HepG2 (cell line): ENCODE measurements at regions not wholly inside any gene's neighbourhood (a gene's known extent, or its start where the extent isn't known, plus 50 kb on each side); places are given as distances from the start of the nearest gene placed in this dataset.

Source experiments
- ATAC-seq: fragments of 200-7000 bp; cut with Tn5 transposase; 3 replicates; pipeline ENCODE4 v1.9.1; 2020; ENCODE audit warnings: mild to moderate bottlenecking, moderate library complexity
- BruUV-seq: library from RNA; stranded (reverse); fragments of 400-500 nt; replicated peaks from 2 replicates; lab custom pipeline; 2021; lab: Mats Ljungman, UMichigan
- CTCF ChIA-PET: fragments of 300-600 bp; formaldehyde crosslinking; extraction: SDS; loops from one replicate; lab custom pipeline; 2021; ENCODE audit warnings: low total read pairs, inconsistent platforms, low intra/inter-chr PET ratio; lab: Yijun Ruan, JAX
- POLR2A ChIA-PET: fragments of 350-600 bp; sonication (Branson Sonifier 250); formaldehyde crosslinking; loops from one replicate; lab custom pipeline; 2020; ENCODE audit warnings: antibody characterized with exemption, inconsistent platforms; lab: Yijun Ruan, JAX
- DNase-seq: peaks from one replicate; pipeline ENCODE4 v3.0.0-alpha.2; 2015; ENCODE audit warnings: low spot score
- FAIRE-seq: peaks from 3 replicates; lab custom pipeline; 2011; peaks lifted over from hg19 to GRCh38; lab: Jason Lieb, UNC
- H2AFZ ChIP-seq: one replicate; pipeline ENCODE4 v1.6.1; 2011; ENCODE audit warnings: low read length, inconsistent platforms
- H3K27ac ChIP-seq: fragments of 300-600 bp; 3 replicates; pipeline ENCODE4 v1.8.0; 2011; ENCODE audit warnings: mixed run types, mild to moderate bottlenecking, mixed read lengths, low read length, inconsistent platforms; ENCODE audit not compliant: insufficient read depth; ENCODE audit errors: extremely low read length
- H3K27me3 ChIP-seq, 2 experiments: fragments of 200-600 bp in 1 of 2; 2 replicates in 1 of 2; 3 replicates in 1 of 2; pipeline versions ENCODE4 v1.6.0 to v1.8.0; 2011; ENCODE audit warnings: low read length in 2 of 2, mild to moderate bottlenecking in 2 of 2, moderate library complexity in 2 of 2, inconsistent platforms in 1 of 2; ENCODE audit not compliant: insufficient read depth in 2 of 2, control insufficient read depth in 1 of 2
- H3K36me3 ChIP-seq, 2 experiments: fragments of 200-600 bp in 1 of 2; replicated peaks in 1 of 2; 2 replicates in 1 of 2; 3 replicates in 1 of 2; pipeline versions ENCODE4 v1.5.1 to v1.8.0; 2011; ENCODE audit warnings: low read length in 2 of 2, inconsistent platforms in 1 of 2; ENCODE audit not compliant: insufficient read depth in 2 of 2, control insufficient read depth in 1 of 2
- H3K4me1 ChIP-seq: 2 replicates; pipeline ENCODE4 v1.5.1; 2012; ENCODE audit warnings: low read length, inconsistent platforms; ENCODE audit not compliant: insufficient read depth
- H3K4me2 ChIP-seq: 2 replicates; pipeline ENCODE4 v1.6.0; 2011; ENCODE audit warnings: low read depth, low read length, inconsistent platforms
- H3K4me3 ChIP-seq, 3 experiments: fragments of 200-600 bp in 1 of 3; sonication (generic), shearing (Covaris generic) in 1 of 3; replicated peaks in 1 of 3; 2 replicates each; pipeline ENCODE4 v1.5.1; 2011 to 2016; ENCODE audit warnings: low read length in 3 of 3, inconsistent platforms in 2 of 3, low read depth in 2 of 3, mild to moderate bottlenecking in 2 of 3, control low read depth in 1 of 3, mixed read lengths in 1 of 3; ENCODE audit not compliant: insufficient read depth in 1 of 3
- H3K79me2 ChIP-seq: one replicate; pipeline ENCODE4 v1.6.1; 2011; ENCODE audit warnings: low read length, inconsistent platforms; ENCODE audit not compliant: insufficient read depth
- H3K9ac ChIP-seq: 2 replicates; pipeline ENCODE4 v1.6.0; 2011; ENCODE audit warnings: mild to moderate bottlenecking, low read depth, low read length, inconsistent platforms; ENCODE audit not compliant: insufficient read depth
- H3K9me3 ChIP-seq: 2 replicates; pipeline ENCODE4 v1.5.1; 2012; ENCODE audit warnings: mild to moderate bottlenecking, low read length
- H4K20me1 ChIP-seq: 2 replicates; pipeline ENCODE4 v1.6.0; 2011; ENCODE audit warnings: inconsistent platforms, mild to moderate bottlenecking, low read length, moderate library complexity; ENCODE audit not compliant: insufficient read depth
- HINFP ChIP-seq: sonication (generic); formaldehyde crosslinking; IDR thresholded peaks from 2 replicates; pipeline ENCODE4 v1.4.0; 2020; ENCODE audit warnings: low read depth, mild to moderate bottlenecking, missing genetic modification reagents
- MXD4 ChIP-seq: IDR thresholded peaks from 2 replicates; pipeline ENCODE4 v1.6.1; 2016; ENCODE audit warnings: mild to moderate bottlenecking, missing biosample characterization, missing genetic modification reagents
- MXI1 ChIP-seq: IDR thresholded peaks from 3 replicates; pipeline ENCODE4 v1.6.1; 2012; ENCODE audit warnings: low read depth, low read length, inconsistent platforms, borderline replicate concordance
- PRMT3 ChIP-seq: sonication (generic); formaldehyde crosslinking; IDR thresholded peaks from 2 replicates; pipeline ENCODE4 v1.8.1; 2022; ENCODE audit warnings: low read depth, mild to moderate bottlenecking, moderate library complexity, missing genetic modification reagents, borderline replicate concordance
- SCMH1 ChIP-seq: sonication (generic); formaldehyde crosslinking; IDR thresholded peaks from 2 replicates; pipeline ENCODE4 v1.9.0; 2021; ENCODE audit warnings: missing genetic modification reagents, mild to moderate bottlenecking, borderline replicate concordance
- SYNCRIP ChIP-seq: fragments of 200-400 bp; formaldehyde crosslinking; IDR thresholded peaks from 2 replicates; pipeline ENCODE4 v1.6.1; 2018; ENCODE audit warnings: mild to moderate bottlenecking, low read depth, low read length; ENCODE audit not compliant: insufficient read depth
- TBL1XR1 ChIP-seq: fragments of 150-350 bp; IDR thresholded peaks from 2 replicates; pipeline ENCODE4 v1.6.1; 2014; ENCODE audit warnings: borderline replicate concordance, low read length; ENCODE audit not compliant: partially characterized antibody
- U2AF2 ChIP-seq: fragments of 200-400 bp; formaldehyde crosslinking; IDR thresholded peaks from 2 replicates; pipeline ENCODE4 v1.6.1; 2017; ENCODE audit warnings: low read depth, mild to moderate bottlenecking, low read length
- ZFP62 ChIP-seq: sonication (generic); formaldehyde crosslinking; IDR thresholded peaks from 2 replicates; pipeline ENCODE4 v1.4.0; 2020; ENCODE audit warnings: missing genetic modification reagents
- ZIK1 ChIP-seq: sonication (generic); formaldehyde crosslinking; IDR thresholded peaks from 2 replicates; pipeline ENCODE4 v1.5.0; 2020; ENCODE audit warnings: mild to moderate bottlenecking, low read depth, missing genetic modification reagents, borderline replicate concordance
- WGBS: methylation state at CpG from one replicate; pipeline ENCODE4 v1.1.6; 2017; ENCODE audit warnings: low lambda C conversion rate; 5-methylcytosine and 5-hydroxymethylcytosine counted together
- in situ Hi-C: cut with HindIII; loops from 2 replicates; pipeline ENCODE4 v1.10.0; 2017; ENCODE audit warnings: low pct_unique_long_range_greater_than_20kb; ENCODE audit not compliant: extremely low pct_ligation_motif_present
- intact Hi-C: fragments of 100-400 bp; cut with micrococcal nuclease; formaldehyde crosslinking; loops from one replicate; pipeline ENCODE4 v1.10.0; 2022; ENCODE audit not compliant: unreplicated experiment

GRCh38 chr15:93557696-93558095, 468.7 kb upstream of the RGMA start:
- no peak for TF ChIP-seq PRMT3 (CRISPR knock-in tag)
- no peak for TF ChIP-seq SCMH1 (CRISPR knock-in tag)
- no peak for TF ChIP-seq ZIK1
- TF ChIP-seq ZFP62 (CRISPR knock-in tag), result no peak
- TF ChIP-seq TBL1XR1, result no peak
- TF ChIP-seq HINFP, result no peak
- no peak for TF ChIP-seq U2AF2
- no peak for TF ChIP-seq SYNCRIP
- no peak for TF ChIP-seq MXI1
- TF ChIP-seq MXD4 (CRISPR knock-in tag), result no peak
- no TSS peak for BruUV-seq
- FAIRE-seq (no peak), DNase-seq (no peak), ATAC-seq (no peak)
- POLR2A ChIA-PET, result no interaction called here
- H4K20me1 ChIP-seq, result no peaks in the 10 kb centered on the region
- H3K79me2 ChIP-seq, result no peaks in the 10 kb centered on the region
- no peak overlapping the region for H3K4me2 ChIP-seq
- no peaks in the 10 kb centered on the region for H3K9me3 ChIP-seq
- in situ Hi-C loops (no loop called here), intact Hi-C loops (no loop called here)
- H3K4me1 ChIP-seq, result no peaks in the 10 kb centered on the region
- H3K27ac ChIP-seq, result no peak overlapping the region
- H2AFZ ChIP-seq, result no peak overlapping the region
- no peaks in the 10 kb centered on the region for H3K36me3 ChIP-seq
- CTCF ChIA-PET, result no interaction called here
- H3K4me3 ChIP-seq, result no peak overlapping the region
- no peak overlapping the region for H3K9ac ChIP-seq
- no peaks in the 10 kb centered on the region for H3K27me3 ChIP-seq
- 50% methylated on average over 1 of the region's 1 CpG for WGBS
